GM18909 (cell line): ENCODE measurements at regions not wholly inside any gene's neighbourhood (a gene's known extent, or its start where the extent isn't known, plus 50 kb on each side); places are given as distances from the start of the nearest gene placed in this dataset.

ENCODE experiments used
- ATAC-seq: cut with Tn5 transposase; IDR thresholded peaks from one replicate; pipeline ENCODE4 v1.9.1; 2021; ENCODE audit warnings: mild to moderate bottlenecking; ENCODE audit not compliant: unreplicated experiment, poor library complexity

DNA sequence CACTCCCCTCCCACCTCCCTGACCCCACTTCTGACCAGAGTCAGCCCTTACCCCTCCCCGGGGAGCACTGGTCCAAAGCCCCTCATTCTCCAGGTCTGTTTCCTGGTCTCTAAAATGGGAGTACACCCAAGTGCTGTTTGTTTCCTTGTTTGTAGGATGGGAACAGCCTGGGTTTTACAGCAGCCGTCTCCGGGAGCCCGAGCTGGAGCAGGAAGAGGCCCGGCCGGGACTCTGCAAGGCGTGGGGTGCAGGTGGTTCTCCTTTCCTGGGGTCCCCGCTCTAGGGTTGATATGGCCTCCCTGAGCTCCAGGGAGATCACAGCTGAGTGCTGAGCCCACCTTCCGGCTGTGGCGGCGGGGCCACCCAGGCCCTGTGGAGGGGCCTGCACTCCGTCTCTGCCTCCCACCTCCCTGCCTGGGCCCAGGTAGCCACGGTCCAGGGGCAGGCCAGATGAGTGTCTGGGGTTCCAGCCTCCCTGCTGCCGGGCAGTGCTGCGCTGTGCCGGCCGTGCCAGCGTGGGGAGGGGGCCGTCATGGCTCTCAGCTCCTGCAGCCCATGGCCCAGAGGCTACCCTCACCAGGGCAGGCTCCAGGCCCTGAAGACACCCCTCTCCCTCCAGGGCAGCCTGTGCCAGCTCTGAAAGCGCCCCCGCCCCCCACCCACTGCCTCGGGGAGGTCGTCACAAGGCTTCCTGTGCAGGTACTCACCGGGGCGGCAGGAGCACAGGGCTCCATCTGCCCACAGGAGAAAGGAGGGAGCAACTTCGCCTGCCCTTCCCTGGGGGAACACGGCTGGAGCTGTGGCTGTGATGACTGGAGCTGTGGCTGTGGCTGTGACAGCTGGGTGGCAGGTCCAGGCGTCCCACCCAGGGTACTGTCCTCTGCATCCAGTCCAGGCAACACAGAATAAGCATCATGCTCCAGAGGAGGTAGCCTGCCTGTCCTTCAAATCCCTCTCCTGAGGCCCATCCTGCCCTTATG, 98.8 kb downstream of the ADRA2C start:
- no peak for ATAC-seq

- ATAC-seq = no peak
Measured at GRCh38 chr4:3865986-3866812, 100.0 kb downstream of the ADRA2C start.

DNA sequence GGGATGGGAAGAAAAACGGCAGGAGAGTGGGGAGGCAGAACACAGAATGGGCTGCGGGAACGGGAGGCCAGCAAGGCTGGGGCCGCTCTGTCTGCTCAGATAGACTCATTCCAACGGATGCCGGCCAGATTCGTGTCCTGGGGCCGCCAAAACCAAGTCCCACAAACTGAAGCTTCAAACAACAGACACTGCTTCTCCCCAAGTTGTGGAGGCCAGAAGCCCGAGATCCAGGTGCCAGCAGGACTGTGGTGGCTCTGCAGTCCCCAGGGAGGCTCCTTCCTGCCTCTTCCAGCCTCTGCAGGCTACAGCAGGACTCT, 100.6 kb downstream of the ADRA2C start:
- ATAC-seq = no peak

GRCh38 chr4:3867403-3868100, 101.4 kb downstream of the ADRA2C start:
- no peak for ATAC-seq

GRCh38 chr4:3868211-3869173, 102.3 kb downstream of the ADRA2C start:
- no peak for ATAC-seq

- ATAC-seq = no peak
Measured at GRCh38 chr4:3869174-3869572, 103.0 kb downstream of the ADRA2C start.

GRCh38 chr4:3869661-3870566, 103.7 kb downstream of the ADRA2C start:
- ATAC-seq = no peak

DNA sequence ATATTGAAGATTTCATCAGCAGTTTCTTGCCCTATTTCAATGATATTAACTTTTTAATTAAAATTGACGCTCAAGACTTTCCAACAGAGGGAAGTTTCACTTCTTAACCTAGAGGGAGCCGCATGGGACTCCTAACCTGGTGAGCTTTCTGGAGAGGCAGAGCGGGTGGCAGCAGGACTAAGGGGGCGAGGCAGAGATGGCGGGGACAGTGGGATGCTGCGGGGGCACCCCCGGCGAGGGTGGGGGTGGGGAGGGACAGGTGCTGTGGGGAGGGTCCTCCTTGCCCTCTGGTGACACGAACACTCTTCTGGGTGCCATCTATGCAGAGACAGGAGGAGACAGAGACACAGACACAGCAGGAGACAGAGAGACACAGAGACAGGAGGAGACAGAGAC, 104.4 kb downstream of the ADRA2C start:
- ATAC-seq = no peak

DNA sequence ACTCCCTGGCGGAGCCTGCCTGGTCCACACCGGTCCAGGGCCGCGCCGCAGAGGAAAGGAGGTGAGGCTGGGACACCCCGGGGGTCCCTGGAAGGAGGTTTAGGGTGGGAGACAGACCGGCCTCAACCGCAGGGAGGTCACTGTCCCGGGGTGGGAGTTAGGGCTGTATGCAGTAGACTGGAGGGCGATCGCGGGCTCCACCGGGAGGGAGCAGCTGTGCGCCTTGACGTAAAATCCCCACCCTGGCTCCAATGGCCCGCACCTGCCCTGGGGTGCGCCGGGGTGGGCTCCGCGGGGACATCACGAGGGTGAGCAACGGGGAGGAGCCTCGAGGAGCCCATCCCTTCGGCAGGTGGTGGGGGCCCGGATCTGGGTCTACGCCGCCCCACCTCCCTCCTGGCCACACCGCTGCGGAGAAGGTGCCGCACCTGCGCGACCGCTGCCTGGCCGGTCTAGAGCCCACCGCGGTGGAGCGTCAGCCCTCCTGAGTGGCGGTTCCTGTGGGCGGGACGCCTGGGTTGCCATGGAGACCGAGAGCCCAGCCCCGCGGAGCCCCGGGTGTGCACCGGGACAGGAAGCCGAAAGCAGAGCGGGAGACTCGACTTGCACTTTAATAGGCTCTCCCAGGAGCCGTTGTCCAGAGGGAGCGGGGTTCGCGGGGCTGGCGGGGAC, 105.1 kb downstream of the ADRA2C start:
- ATAC-seq = no peak

GRCh38 chr4:3871881-3872833, 106.0 kb downstream of the ADRA2C start:
- ATAC-seq = no peak

- ATAC-seq = no peak
Measured at GRCh38 chr4:3872834-3873313, 106.7 kb downstream of the ADRA2C start.

- no peak for ATAC-seq
Measured at GRCh38 chr4:3873408-3874027, 107.3 kb downstream of the ADRA2C start.

- no peak for ATAC-seq
Measured at GRCh38 chr4:3874028-3874415, 107.8 kb downstream of the ADRA2C start.

DNA sequence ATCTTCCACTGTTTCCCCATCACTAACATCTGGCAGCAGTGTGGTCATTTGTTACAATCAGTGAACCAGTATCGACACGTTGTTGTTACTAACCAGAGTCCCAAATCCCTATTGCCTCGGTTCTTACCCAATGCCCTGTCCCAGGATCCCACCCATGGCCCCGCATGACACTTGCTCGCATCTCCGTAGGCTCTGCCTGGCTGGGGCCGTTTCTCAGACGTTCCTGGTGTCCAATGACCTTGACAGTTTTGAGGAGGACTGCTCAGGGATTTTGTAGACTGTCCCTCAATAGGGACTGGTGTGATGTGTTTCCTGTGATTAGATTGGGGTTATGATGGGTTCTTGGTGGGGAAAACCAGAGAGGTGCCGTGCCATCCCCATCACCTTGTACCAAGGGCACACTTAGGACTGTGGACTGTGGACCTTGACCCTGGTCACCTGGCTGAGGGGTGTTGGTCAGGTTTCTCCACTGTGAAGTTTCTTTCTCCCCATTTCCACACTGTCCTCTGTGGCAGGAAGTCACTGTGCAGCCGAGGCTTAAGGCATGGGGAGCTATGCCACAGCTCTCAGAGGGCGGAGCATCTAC, 108.4 kb downstream of the ADRA2C start:
- no peak for ATAC-seq

DNA sequence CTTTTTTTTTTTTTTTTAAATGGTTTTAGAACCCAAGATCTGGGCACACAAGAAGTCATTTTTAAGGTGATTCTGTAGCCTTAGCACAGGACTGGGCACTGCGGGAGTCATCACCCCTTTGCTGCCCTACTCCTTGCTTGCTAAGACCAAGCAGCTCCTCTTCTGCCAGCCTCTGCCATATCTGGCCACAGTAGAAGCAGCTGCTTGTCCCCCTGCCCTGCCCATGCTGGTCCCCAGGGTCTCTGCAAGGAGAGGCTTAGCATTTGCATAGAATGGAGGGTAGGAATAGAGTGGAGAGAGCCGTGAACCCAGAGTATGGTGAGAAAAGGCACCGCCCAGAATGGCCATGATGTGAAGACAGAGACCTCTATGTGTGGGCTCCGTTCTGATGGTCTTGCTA, 109.3 kb downstream of the ADRA2C start:
- ATAC-seq = no peak
